Mucosa of descending colon (tissue), 3 donors: ENCODE measurements at regions not wholly inside any gene's neighbourhood (a gene's known extent, or its start where the extent isn't known, plus 50 kb on each side); places are given as distances from the start of the nearest gene placed in this dataset.

Source experiments
- ATAC-seq: fragments of 200-7000 bp; cut with Tn5 transposase; one replicate; pipeline ENCODE4 v1.9.1; 2020; ENCODE audit warnings: mild to moderate bottlenecking, moderate library complexity
- DNase-seq, 3 donors: peaks; one replicate each; pipeline ENCODE4 v3.0.0-alpha.2; 2020
- H3K36me3 ChIP-seq: fragments of 200-600 bp; one replicate; pipeline ENCODE4 v1.8.0; 2021; ENCODE audit warnings: low read depth, mild to moderate bottlenecking
- H3K4me1 ChIP-seq: fragments of 200-600 bp; one replicate; pipeline ENCODE4 v1.8.0; 2021; ENCODE audit warnings: low read depth, mild to moderate bottlenecking
- H3K4me3 ChIP-seq: fragments of 200-600 bp; one replicate; pipeline ENCODE4 v1.8.0; 2021; ENCODE audit warnings: mild to moderate bottlenecking
- H3K9me3 ChIP-seq: fragments of 200-600 bp; one replicate; pipeline ENCODE4 v1.8.0; 2021; ENCODE audit warnings: mild to moderate bottlenecking
- intact Hi-C, 2 donors: fragments of 100-400 bp; cut with DNase I in 1 of 2; cut with micrococcal nuclease in 1 of 2; formaldehyde crosslinking; loops; one replicate each; pipeline versions ENCODE4 v1.11.0 to v1.11.1; 2022; cut with DNase I, micrococcal nuclease
- TF ChIP-seq, protein P1 (sequence below): fragments of 200-600 bp; IDR thresholded peaks from one replicate; pipeline ENCODE4 v1.8.0; 2022; ENCODE audit warnings: antibody characterized with exemption, mild to moderate bottlenecking
- donor health status: DM: no; HTN: no; CAD: no; lungs with moderate emphysema.
- donor health status: DM: no; HTN: no; CAD: no.
- donor health status: DM: no; HTN: yes; CAD: no.

DNA sequence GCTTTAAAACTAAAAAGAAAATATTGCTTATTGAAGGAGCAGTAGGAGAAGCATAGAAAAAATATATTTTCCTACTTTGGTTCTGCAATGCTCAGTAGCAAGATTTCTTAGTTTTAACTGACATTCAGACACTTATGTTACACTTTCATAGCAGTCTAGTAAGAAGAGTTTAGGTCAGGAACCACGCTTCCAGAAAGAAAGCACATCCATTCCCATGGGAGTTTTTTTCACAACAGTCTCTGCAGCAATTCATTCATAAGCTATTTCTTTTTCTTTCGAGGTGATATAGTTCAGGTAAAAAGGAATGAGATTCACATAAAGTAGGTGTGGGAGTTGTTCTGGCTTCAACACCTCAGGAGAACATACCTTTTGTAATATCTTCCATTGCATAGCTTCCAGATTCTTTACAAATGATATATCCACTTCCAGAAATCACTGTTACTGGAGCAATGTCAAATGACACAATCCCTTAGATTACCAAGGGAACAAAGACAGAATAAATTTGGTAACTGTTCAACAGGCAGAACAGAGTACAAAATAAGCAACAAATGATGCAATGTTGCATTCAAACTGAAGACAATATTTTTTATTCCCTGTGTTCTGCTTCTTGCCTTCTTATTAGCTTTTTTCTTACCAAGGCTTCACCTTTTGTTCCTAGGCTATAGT is 95.2 kb upstream of the GULP1 start:
- Histone ChIP-seq H3K4me3 (no peak overlapping the region), H3K4me1 (no peaks in the 10 kb centered on the region), H3K9me3 (no peaks in the 10 kb centered on the region), H3K36me3 (no peaks in the 10 kb centered on the region)
- ATAC-seq, result no peak
- intact Hi-C loops, result no loop called here
- TF ChIP-seq, protein P1, sequence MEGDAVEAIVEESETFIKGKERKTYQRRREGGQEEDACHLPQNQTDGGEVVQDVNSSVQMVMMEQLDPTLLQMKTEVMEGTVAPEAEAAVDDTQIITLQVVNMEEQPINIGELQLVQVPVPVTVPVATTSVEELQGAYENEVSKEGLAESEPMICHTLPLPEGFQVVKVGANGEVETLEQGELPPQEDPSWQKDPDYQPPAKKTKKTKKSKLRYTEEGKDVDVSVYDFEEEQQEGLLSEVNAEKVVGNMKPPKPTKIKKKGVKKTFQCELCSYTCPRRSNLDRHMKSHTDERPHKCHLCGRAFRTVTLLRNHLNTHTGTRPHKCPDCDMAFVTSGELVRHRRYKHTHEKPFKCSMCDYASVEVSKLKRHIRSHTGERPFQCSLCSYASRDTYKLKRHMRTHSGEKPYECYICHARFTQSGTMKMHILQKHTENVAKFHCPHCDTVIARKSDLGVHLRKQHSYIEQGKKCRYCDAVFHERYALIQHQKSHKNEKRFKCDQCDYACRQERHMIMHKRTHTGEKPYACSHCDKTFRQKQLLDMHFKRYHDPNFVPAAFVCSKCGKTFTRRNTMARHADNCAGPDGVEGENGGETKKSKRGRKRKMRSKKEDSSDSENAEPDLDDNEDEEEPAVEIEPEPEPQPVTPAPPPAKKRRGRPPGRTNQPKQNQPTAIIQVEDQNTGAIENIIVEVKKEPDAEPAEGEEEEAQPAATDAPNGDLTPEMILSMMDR, result no peak
- DNase-seq, result no peak

DNA sequence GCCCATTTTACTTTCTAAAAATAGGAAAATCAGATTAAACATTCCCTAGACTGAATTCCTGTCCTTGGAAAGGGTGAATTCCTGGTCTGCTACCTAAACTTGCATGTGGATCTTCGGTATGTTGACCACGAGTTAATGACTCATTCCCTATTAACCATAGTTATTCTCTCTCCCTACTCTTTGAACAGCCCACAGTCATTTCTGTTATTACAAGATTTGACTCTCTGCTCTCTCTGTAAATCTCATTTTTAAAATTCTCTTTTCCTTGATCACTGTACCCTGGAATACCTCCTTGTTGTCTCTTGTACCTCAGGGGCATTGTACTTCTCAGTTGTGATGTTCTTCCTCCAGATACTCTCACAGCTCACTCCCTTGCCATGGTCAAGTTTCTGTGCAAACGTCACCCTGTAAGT is 92.0 kb upstream of the GULP1 start:
- H3K4me3 ChIP-seq, result no peak overlapping the region

DNA sequence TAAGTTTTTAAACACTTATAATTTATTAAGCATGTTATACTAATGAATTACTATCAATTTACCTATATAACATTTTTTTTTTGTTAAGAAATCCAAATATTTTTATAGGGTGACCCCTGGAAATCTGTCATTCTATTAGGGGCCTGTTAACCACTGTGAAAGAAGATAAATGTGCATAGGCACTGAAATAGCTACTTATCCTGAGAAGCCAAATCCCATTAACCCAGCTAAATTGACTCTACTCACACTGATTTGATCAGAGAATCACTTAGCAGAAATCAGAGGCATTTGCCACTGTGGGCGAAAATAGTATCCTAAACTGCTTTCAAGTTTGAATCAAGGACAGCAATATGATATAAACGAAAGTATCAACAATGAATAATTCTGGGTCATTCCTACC is 90.0 kb upstream of the GULP1 start:
- Histone ChIP-seq H3K9me3 (no peaks in the 10 kb centered on the region), H3K36me3 (no peaks in the 10 kb centered on the region), H3K4me3 (no peak overlapping the region), H3K4me1 (no peaks in the 10 kb centered on the region)
- DNase-seq, result no peak
- TF ChIP-seq, protein P1, result no peak
- intact Hi-C loops, result no loop called here
- no peak for ATAC-seq

More for the DNA sequence above, 92.0 kb upstream of the GULP1 start:
- no peak for DNase-seq
- no peaks in the 10 kb centered on the region for H3K4me1 ChIP-seq
- TF ChIP-seq, protein P1, result no peak
- no peaks in the 10 kb centered on the region for H3K36me3 ChIP-seq
- H3K9me3 ChIP-seq, result no peaks in the 10 kb centered on the region
- intact Hi-C loops, result no loop called here
- no peak for ATAC-seq

DNA sequence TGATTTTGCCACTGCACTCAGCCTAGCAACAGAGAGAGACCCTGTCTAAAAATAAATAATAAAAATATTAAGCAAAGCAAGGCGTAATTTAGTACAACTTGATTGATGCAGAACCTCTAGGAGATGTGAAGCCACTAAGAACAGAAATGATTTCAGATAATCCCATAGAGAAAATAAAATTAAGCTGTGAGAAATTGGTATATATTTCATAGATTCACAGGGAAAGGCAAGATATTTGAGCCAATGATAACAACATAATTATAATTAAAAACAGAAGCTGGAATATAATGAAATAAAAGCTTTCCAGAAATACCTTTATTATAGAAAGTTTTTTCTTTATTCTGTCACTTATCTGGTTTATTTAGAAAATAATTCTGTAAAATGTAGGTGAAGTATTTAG is 88.9 kb upstream of the GULP1 start:
- no peaks in the 10 kb centered on the region for H3K36me3 ChIP-seq
- TF ChIP-seq, protein P1, result no peak
- intact Hi-C loops, result no loop called here
- H3K4me3 ChIP-seq, result no peak overlapping the region
- H3K9me3 ChIP-seq, result no peaks in the 10 kb centered on the region
- no peak for ATAC-seq
- no peaks in the 10 kb centered on the region for H3K4me1 ChIP-seq
- no peak for DNase-seq

DNA sequence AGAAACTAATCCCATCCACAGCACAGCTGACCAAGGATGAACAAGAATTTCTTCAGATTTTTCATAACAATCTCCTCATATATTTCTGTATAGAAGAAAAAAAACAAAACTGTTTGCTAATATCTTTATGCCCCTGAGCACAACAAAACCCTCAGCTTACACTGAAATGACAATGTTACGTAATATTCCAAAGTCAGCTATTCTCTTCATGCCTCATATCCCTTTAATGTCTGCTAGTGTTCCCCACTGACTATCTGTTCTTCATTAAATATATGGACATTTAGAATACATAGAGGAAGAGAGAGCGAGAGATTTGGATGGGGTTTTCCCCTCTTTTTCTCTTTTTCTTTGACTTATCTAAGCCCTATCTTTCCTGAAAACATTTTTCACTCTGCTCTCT is 87.9 kb upstream of the GULP1 start:
- TF ChIP-seq, protein P1, result no peak
- ATAC-seq (no peak), DNase-seq (no peak)
- no peaks in the 10 kb centered on the region for H3K36me3 ChIP-seq
- intact Hi-C loops, result no loop called here
- H3K9me3 ChIP-seq, result no peaks in the 10 kb centered on the region
- no peak overlapping the region for H3K4me3 ChIP-seq
- H3K4me1 ChIP-seq, result no peaks in the 10 kb centered on the region

DNA sequence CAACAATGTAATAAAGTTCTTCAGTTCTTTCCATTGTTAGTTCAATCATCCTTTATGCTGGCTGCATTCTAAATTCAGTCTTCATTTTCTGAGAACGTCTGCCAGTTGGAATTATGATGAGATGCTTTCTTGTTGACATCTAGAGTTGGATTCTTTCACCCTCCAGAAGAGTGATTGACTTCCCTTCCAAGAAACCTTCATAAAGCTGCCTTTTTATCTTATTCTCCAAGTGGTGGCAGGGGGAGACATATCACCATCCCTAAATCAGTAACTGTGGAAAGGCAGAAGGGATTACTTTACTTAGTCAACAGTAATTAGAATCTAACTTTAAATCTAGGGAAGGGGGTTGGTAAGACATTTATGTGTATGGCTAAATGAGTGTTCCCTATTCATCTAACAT is 86.8 kb upstream of the GULP1 start:
- ATAC-seq, result no peak
- TF ChIP-seq, protein P1, result no peak
- H3K4me3 ChIP-seq, result no peak overlapping the region

More for the DNA sequence above, 86.8 kb upstream of the GULP1 start:
- DNase-seq, result no peak
- no peaks in the 10 kb centered on the region for H3K9me3 ChIP-seq
- no peaks in the 10 kb centered on the region for H3K4me1 ChIP-seq
- no peaks in the 10 kb centered on the region for H3K36me3 ChIP-seq
- intact Hi-C loops, result no loop called here
